NCI-H748 treated with DMSO at 0.1 percent for 48 hours (cell line): ENCODE measurements at regions not wholly inside any gene's neighbourhood (a gene's known extent, or its start where the extent isn't known, plus 50 kb on each side); places are given as distances from the start of the nearest gene placed in this dataset.

ENCODE experiments used
- DNase-seq: peaks from one replicate; lab custom pipeline; 2025; lab: John Stamatoyannopoulos, UW

- DNase-seq, result no peak
Observed at GRCh38 chr2:75389271-75389670, 171.5 kb downstream of the EVA1A start.

DNA sequence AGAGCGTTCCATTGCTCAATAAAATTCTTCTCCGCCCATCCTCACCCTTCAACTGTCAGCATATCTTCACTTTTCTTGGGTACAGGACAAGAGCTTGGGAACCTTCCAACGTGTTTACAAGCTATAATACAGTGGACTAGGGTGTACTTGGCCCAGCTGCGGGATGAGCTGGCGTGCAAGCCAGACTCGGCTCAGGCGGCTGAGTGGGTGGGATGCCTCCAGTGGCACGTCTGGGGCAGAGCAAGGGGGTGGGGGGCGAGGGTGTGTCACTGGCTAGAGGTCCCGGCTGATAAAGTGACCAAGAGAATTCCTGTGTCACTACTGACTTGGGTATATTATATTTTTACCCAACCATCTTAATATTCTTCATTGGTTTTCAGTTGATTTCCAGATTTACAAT lies 179.7 kb downstream of the EVA1A start:
- DNase-seq, result no peak

- DNase-seq, result no peak
Observed at GRCh38 chr2:75379476-75380210, 180.3 kb upstream of the TACR1 start.

GRCh38 chr2:75375646-75376582 lies 176.6 kb upstream of the TACR1 start:
- no peak for DNase-seq

DNA sequence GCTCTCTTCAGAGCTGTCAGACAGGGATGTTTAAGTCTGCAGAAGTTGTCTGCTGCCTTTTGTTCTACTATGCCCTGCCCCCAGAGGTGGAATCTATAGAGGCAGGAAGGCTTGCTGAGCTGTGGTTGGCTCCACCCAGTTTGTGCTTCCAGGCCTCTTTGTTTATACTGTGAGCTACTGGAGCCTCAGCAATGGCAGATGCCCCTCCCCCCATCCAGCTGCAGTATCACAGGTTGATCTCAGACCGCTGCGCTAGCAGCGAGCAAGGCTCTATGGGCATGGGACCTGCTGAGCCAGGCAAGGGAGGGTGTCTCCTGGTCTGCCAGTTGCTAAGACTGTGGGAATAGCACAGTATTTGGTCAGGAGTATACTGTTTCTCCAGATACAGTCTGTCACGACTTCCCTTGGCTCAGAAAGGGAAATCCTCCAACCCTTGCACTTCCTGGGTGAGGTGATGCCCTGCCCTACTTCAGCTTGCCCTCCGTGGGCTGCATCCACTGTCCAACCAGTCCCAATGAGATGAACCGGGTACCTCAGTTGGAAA lies 175.2 kb upstream of the TACR1 start:
- peak; percentile 51 for DNase-seq

DNA sequence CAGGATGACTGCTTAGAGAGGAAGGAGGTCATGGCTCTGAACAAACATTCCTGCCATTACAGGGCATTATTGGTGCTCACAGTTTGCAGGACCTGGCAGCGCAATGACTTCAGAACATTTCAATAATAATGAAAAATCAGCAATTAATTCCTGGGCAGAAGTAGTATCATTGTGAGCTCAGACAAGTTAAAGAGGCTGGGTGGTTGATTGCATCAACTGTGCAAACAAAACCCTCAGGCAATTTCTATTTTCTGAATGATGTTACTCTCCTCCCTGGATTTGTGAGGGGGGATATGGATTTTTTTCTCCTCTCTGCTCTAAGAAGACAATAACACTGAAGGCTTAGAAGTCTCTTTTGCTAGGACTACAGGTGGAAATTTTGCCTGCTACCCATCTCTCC lies 168.1 kb upstream of the TACR1 start:
- peak; percentile 58 for DNase-seq

GRCh38 chr2:75361486-75361885 lies 162.2 kb upstream of the TACR1 start:
- no peak for DNase-seq

GRCh38 chr2:75360945-75361344 lies 161.6 kb upstream of the TACR1 start:
- DNase-seq, result no peak

DNA sequence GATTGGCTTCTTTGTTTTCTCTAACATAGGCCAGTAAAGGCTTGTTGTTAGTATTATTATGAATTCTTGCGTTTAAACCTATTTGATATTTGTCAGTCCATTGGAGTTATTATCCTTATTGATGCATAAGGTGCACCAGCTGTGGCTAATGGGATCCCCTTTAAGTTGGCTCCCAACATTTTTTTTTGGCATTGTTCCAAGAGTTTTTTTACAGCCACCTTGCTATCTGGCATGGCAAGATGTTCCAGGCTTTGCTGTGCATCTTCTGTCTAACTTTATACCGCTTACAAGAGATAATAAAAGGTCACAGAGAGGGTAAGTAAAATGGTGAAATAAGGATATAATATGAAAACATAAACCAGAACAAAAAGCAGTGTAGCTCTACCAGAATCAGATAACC lies 157.5 kb upstream of the TACR1 start:
- DNase-seq, result no peak

DNA sequence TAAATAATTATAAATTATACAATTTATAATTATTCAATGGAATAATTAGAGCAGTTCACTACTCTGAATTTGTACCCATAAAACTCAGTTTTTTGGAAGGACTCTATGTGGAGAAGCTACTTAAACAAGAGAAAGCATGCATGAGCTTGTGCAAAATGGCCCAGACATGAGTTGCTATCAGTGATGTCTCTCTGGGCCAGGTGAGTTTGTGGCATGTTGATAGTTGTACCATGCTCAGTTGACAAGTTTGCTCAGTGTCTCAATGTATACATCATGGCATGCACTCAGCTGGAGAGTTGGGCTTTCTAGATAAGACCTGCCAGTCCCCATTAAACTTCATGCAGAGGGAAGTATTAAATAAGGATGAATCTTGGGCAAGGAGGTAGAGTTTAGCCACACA lies 153.8 kb upstream of the TACR1 start:
- no peak for DNase-seq

GRCh38 chr2:75348307-75348706 lies 149.0 kb upstream of the TACR1 start:
- DNase-seq, result no peak

GRCh38 chr2:75344146-75344545 lies 144.8 kb upstream of the TACR1 start:
- DNase-seq, result no peak

DNA sequence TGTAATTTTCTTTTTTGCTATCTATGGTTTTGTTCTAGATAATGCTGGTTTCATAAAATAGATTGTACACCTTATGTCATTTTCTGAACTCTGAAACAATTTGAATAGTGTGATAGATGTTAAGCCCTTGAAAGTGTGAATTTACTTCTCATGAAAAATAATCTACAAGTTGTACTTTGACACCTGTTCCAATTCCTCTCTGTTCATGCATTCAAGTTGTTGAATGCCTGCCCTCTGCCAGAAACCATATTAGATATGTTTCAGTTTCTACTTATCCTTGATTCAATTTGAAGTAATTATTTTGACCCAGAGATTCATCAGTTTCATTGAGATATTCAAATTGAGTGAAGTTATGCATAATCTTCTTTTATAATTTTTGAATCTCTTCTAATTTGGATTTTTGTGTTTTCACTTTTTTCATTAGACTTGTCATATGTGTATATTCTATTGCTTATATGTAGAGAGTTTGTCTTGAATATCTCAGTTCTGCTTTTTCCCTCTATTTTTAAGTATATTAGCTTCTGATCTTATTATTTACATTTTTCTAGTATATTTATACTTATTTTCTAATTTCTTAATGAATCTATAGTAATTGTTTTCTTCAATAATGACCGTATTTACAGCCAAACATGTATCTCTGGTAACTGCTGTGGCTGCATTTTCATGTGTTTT lies 143.3 kb upstream of the TACR1 start:
- no peak for DNase-seq

DNA sequence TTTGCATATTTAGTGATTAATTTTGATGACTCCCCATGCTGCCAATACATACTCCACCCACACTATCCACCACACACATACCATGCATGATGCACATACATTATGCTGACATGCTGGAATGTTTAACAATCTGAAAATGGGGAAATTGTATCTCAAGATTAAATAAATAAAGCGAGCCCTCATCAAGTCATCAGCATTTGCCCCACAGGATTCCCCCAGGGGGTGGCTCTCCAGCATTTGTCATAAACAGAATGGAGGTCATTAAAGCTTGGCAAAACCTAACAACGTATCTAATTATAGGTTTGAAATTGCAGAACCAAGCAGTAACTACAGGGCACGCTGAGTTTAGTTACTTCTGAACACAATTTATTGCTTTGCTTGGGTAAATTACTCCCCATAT lies 141.2 kb upstream of the TACR1 start:
- DNase-seq, result peak; percentile 84

GRCh38 chr2:75338461-75338860 lies 139.1 kb upstream of the TACR1 start:
- no peak for DNase-seq

DNA sequence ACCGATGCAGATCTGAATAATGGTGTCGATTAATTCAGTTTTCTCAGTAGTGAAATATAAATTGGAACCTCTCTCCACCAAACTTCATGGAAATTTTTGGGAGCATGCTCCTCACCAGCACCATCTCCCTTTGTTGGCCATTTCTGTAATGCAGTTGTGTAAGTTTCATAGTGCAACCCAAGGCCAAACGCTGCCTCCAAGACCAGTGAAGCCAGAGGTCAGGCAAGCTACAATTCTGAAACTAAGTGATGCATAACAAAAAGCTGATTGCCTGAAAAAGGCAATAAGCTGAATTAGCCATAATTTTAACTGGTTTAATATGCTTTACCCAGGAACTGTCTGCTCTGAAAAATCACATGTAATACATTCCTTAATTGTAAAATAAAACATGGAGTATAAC lies 138.3 kb upstream of the TACR1 start:
- DNase-seq, result no peak

GRCh38 chr2:75337016-75337415 lies 137.7 kb upstream of the TACR1 start:
- no peak for DNase-seq

DNA sequence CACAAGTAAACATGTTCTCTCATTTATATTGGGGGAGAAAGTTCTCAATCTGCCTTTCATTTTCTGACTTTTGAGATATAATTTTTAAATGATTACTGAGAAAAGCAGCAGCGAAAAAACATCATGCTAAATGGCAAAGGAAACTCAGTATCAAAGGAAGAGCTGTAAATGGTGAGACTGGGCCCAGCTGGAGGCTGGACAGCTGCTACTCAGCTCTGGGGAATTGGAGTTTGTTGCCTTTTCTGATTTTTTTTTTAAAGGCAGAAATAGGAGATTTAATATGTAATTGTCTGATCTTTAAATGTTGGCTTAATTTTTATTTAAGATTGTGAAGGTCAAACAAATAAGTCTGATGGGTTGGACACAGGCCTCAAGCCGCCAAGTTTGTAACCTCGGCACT lies 137.1 kb upstream of the TACR1 start:
- no peak for DNase-seq

GRCh38 chr2:75334076-75334475 lies 134.8 kb upstream of the TACR1 start:
- no peak for DNase-seq

DNA sequence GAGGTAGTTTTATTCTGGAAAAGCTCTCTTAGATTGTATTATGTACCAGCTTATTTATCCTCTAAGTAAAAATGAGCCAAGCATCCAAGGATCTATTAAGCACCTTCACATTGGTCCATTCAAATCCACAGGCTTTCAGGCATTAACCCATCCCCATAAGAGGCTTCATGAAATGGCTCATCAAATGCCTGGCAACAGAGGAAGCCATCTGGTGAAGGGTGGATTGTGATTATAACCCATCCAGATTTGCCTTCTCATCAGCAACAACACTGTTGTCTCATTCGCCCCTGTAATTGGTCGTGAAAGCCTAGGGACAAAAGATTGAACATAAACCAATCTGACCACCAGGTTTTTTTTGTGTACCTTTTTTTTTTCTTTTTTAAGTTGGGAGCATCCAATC lies 134.3 kb upstream of the TACR1 start:
- DNase-seq, result no peak

DNA sequence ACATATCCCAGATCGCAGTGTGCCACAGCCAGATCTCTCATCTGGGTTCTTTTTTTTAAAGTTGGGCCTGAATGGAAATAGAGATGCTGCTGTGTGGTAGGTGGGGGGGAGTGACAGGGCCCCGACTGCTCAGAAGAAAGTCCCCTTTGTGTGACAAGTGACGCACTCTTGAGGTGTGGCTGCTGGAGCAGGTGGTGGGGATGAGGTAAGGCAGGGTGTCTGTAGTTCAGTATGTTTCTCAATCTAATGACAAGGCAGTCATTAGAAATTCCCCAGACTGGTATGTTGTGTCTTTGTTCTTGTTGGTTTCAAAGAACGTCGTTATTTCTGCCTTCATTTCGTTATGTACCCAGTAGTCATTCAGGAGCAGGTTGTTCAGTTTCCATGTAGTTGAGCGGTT lies 128.8 kb upstream of the TACR1 start:
- no peak for DNase-seq

DNA sequence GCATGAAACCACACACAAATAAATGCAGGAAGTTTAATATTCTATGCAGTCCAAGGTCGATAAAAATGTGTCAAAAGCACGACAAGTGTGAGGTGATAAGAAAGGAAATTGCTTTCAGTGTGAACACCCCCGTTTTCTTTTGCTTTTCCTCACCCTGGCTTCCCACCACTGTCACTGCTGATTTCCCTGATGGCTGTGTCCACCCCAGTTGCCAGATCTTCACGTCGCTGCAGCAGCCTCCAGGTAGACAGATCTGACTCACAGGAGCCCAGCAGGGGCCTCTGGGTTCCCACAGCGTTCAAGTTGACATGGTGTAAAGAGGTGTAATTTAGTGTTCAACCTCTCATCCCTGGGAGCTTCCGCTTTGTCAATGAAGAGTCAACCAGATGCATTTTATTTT lies 128.0 kb upstream of the TACR1 start:
- no peak for DNase-seq

GRCh38 chr2:75326645-75327044 lies 127.3 kb upstream of the TACR1 start:
- DNase-seq, result no peak
